Retinal pigment epithelial cell (primary cell): ENCODE measurements at regions not wholly inside any gene's neighbourhood (a gene's known extent, or its start where the extent isn't known, plus 50 kb on each side); places are given as distances from the start of the nearest gene placed in this dataset.

Experiments used
- DNase-seq: peaks from one replicate; pipeline ENCODE4 v3.0.0-alpha.2; 2010; ENCODE audit warnings: low read depth
- H3K4me3 ChIP-seq: 2 replicates; pipeline ENCODE4 v1.5.1; 2011; ENCODE audit warnings: mild to moderate bottlenecking, low read length, control low read depth, moderate library complexity
- CTCF ChIP-seq: conservative IDR thresholded peaks from 2 replicates; pipeline ENCODE4 v1.5.1; 2011; ENCODE audit warnings: low read depth, low read length, control low read depth, inconsistent platforms

DNA sequence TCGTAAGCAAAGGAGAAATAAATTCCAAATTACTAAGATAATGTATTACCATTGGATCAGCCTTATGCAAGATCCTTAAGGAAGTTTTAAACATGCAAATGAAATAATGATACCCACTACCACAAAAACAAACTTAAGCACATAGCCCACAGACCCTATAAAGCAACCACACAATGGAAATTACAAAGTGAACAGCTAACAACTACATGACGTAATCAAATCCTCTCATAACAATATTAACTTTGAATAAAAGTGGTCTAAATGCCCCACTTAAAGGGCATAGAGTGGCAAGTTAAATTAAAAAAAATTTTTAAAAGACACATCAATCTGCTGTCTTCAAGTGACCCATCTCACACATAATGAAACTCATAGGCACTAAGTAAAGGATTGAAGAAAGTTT, 397.3 kb upstream of the SEMA3A start:
- no peak overlapping the region for H3K4me3 ChIP-seq
- DNase-seq, result no peak
- no peak for TF ChIP-seq CTCF

DNA sequence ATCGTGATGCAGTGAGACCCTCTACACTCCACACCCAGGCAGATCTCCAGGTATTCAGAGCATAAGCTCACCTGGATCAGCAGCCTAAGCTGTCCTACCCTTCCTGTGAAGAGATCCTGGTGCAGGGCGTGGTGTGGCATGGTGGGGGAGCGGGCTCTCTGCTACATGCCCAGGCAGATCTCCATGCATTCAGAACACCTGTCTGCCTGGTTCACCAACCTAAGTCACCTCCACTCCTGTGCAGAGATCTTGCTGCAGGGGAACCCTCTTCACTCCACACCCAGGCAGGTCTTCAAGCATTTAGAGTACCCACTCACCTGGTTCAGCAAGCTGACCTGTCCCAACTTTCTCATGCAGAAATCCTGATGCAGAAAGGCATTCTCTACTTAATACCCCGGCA, 394.4 kb upstream of the SEMA3A start:
- no peak for TF ChIP-seq CTCF
- no peak overlapping the region for H3K4me3 ChIP-seq
- DNase-seq, result no peak

DNA sequence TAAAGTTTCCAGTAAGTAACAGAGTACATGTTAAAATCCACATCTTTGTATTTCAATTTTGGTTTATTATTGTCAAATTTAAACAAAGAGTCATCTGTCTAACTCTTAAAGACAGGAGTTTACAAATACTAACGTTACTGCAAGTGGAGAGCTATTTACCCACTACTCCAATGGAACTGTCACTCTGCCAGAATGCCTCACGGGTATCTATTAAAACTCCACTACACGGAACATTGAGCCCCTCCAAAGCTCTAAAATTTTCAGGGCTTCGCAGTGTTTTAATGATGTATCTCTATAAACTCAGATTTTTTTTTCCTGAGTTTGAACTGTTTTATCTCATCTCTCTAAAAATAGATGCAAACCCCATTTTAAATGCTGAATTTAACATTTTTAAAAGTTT, 388.7 kb upstream of the SEMA3A start:
- no peak overlapping the region for H3K4me3 ChIP-seq
- TF ChIP-seq CTCF, result no peak
- DNase-seq, result no peak

DNA sequence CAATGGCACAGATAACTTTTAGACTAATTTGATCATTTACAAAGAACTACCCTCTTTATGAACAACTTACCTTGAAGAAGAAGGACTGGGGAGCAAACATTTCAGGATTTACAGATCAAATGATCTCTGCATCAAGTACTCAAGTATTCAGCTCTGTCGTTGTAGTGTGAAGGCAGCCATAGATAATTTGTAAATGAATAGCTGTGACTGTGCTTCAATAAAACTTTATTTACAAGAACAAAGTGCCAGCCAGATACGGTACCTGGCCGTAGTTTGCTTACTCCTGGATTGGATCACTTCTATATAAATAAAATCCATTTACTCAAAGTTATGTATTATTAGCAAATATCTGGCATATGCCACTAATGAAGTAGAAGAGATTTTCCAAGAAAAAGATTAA, 388.2 kb upstream of the SEMA3A start:
- H3K4me3 ChIP-seq, result no peak overlapping the region
- no peak for DNase-seq
- no peak for TF ChIP-seq CTCF

GRCh38 chr7:84578825-84579224, 384.2 kb upstream of the SEMA3A start:
- no peak for DNase-seq
- H3K4me3 ChIP-seq, result no peak overlapping the region
- no peak for TF ChIP-seq CTCF

DNA sequence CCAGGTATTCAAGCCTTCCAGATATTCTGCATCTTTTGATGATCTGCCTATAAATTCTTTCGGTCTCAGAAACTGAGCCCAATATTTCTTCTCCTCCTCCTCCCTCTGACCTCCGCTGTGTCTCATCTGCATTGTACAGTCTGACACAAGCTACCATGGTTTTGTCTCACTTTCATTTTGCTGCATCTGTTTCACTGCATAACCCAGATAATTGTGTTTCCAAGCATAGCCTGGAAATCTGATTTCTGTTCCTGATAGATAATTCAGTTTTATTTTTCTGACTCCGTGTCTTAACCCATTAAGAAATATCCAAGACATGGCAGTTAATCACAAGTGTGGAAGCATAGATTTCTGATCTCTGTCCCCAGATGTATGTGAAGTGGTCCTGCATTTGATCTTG, 374.2 kb upstream of the SEMA3A start:
- no peak overlapping the region for H3K4me3 ChIP-seq
- no peak for TF ChIP-seq CTCF
- no peak for DNase-seq

DNA sequence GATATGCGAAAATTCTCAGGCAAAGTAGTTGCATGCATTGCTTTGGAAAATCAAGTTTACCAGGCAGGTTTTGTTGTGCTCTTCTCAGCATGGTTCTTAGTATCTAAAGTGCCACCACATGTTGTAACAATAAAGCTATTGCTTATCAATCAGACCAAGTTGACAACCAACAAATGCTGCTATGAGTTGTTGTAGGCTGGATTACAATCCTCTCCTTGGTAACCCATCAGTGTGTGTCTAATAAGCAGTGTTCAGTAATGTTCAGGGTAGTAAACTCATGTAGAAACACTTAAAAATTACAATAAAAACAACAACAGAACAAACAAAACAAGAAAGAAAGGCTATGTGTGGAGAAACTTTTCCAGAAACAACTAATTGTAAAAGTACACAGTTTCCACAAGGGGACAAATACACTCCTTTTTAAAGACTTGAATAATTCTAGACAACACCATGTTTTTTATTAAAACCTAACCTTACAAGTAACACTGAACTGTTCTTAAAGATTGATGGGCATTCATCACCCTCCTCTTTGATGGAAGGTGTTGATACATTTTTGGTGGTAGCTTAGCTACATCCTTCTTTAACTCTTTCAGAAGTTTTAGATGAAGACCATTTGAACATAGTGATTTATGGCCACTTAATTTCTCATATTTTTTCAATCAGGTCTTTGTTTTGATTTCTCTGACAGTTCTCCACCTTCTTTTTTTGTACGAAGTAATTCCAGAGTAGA, 370.9 kb upstream of the SEMA3A start:
- DNase-seq, result no peak
- TF ChIP-seq CTCF, result no peak
- H3K4me3 ChIP-seq, result no peak overlapping the region
